AG08395 (cell line): ENCODE measurements at regions not wholly inside any gene's neighbourhood (a gene's known extent, or its start where the extent isn't known, plus 50 kb on each side); places are given as distances from the start of the nearest gene placed in this dataset.
"Not testable (repeated sequence)": the region's sequence is repeated elsewhere in the genome, so short reads cannot be mapped to it uniquely, and the experiment has no call there.

Experiments used
- DNase-seq: peaks from one replicate; pipeline ENCODE4 v3.0.0; 2012; ENCODE audit warnings: mixed read lengths, low spot score

- no peak for DNase-seq
Measured at GRCh38 chr17:5864741-5865657, 205.2 kb upstream of the WSCD1 start.

- DNase-seq, result no peak
Measured at GRCh38 chr17:5866978-5867377, 203.2 kb upstream of the WSCD1 start.

- no peak for DNase-seq
Measured at GRCh38 chr17:5869041-5869745, 201.0 kb upstream of the WSCD1 start.

GRCh38 chr17:5870231-5870953 lies 199.8 kb upstream of the WSCD1 start:
- no peak for DNase-seq

- DNase-seq, result no peak
Measured at GRCh38 chr17:5871666-5872065, 198.5 kb upstream of the WSCD1 start.

- no peak for DNase-seq
Measured at GRCh38 chr17:5872831-5873230, 197.3 kb upstream of the WSCD1 start.

GRCh38 chr17:5873781-5874180 lies 196.4 kb upstream of the WSCD1 start:
- DNase-seq, result no peak

GRCh38 chr17:5874486-5874885 lies 195.7 kb upstream of the WSCD1 start:
- DNase-seq, result no peak

- DNase-seq, result no peak
Measured at GRCh38 chr17:5877366-5877765, 192.8 kb upstream of the WSCD1 start.

GRCh38 chr17:5877948-5878347 lies 192.2 kb upstream of the WSCD1 start:
- DNase-seq, result no peak

- no peak for DNase-seq
Measured at GRCh38 chr17:5881849-5882248, 188.3 kb upstream of the WSCD1 start.

GRCh38 chr17:5883775-5884665 lies 186.2 kb upstream of the WSCD1 start:
- no peak for DNase-seq

- no peak for DNase-seq
Measured at GRCh38 chr17:5885336-5885735, 184.8 kb upstream of the WSCD1 start.

GRCh38 chr17:5888811-5889210 lies 181.4 kb upstream of the WSCD1 start:
- no peak for DNase-seq

- no peak for DNase-seq
Measured at GRCh38 chr17:5892921-5893675, 177.1 kb upstream of the WSCD1 start.

- DNase-seq, result no peak
Measured at GRCh38 chr17:5893741-5894140, 176.4 kb upstream of the WSCD1 start.

- no peak for DNase-seq
Measured at GRCh38 chr17:5895276-5895675, 174.9 kb upstream of the WSCD1 start.

- no peak for DNase-seq
Measured at GRCh38 chr17:5896215-5896614, 174.0 kb upstream of the WSCD1 start.

GRCh38 chr17:5897275-5897911 lies 172.8 kb upstream of the WSCD1 start:
- DNase-seq, result no peak

- DNase-seq, result not testable (repeated sequence)
Measured at GRCh38 chr17:5897981-5898380, 172.2 kb upstream of the WSCD1 start.
